GM18507 (cell line): ENCODE measurements at regions not wholly inside any gene's neighbourhood (a gene's known extent, or its start where the extent isn't known, plus 50 kb on each side); places are given as distances from the start of the nearest gene placed in this dataset.
"Not testable (repeated sequence)": the region's sequence is repeated elsewhere in the genome, so short reads cannot be mapped to it uniquely, and the experiment has no call there.

Source experiments
- DNase-seq: peaks from one replicate; pipeline ENCODE4 v3.0.0; 2011; ENCODE audit warnings: low read depth; ENCODE audit not compliant: insufficient read length; ENCODE audit errors: extremely low spot score
- FAIRE-seq: peaks from 2 replicates; lab custom pipeline; 2011; peaks lifted over from hg19 to GRCh38; lab: Jason Lieb, UNC

GRCh38 chr13:104553186-104553585, 1487.0 kb upstream of the SLC10A2 start:
- DNase-seq (no peak), FAIRE-seq (no peak)

- DNase-seq (no peak), FAIRE-seq (no peak)
Measured at GRCh38 chr13:104534847-104535246, 1468.6 kb upstream of the SLC10A2 start.

DNA sequence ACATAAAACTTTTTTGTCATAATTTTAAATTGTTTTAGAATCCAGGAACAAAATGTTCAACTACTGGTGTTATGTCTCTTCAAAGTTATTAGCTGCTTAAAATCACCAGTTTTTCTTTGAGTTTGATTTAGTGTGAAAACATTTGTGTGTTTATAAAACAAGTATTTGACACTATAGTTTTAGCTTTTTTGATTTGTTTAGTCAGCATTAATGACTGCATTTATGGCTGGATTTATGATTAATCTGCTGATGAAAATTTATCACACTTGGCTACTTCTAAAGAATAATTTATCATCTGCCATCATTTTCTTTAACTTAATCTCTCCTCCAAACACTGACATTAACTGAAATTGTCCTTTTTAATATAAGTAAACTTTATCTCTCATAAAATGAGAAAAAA, 1465.9 kb upstream of the SLC10A2 start:
- DNase-seq (no peak), FAIRE-seq (no peak)

DNA sequence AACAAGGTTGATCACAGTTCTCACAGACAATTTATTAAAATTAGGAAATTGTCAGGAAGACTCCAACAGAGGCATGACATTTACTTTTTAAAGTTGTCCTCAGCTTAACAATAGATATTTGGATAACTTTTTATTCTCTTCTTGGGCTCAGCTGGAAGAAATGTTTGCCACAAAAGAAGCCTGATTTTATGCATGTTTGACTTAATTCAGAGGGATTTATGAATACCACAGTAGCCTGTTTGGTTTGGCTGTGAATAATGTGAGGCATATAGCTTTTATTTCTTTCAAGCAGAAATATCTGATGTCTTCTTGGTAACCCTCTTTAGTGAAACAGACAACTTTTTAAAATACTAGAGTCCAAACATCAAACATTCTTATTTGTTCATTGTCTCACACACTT, 1464.5 kb upstream of the SLC10A2 start:
- no peak for DNase-seq
- no peak for FAIRE-seq

DNA sequence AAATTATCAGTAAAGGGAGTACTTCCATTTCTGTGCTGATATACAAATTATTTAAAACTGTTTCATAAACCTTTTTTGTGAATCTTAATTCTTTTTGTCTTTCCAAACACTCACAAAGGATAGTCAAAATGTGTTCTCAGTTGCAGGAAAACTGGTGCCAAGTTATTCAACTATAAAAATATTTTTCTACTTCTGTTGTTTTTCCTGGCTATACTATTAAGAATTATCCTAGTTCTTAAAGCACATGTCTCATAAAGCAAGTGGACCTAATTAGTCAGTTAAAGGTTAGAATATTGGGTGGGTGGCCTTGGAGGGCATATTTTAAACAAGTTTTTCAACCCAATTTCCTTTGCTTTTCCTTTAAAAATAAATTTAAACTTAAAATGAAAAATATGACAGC, 1460.3 kb upstream of the SLC10A2 start:
- no peak for FAIRE-seq
- no peak for DNase-seq

DNA sequence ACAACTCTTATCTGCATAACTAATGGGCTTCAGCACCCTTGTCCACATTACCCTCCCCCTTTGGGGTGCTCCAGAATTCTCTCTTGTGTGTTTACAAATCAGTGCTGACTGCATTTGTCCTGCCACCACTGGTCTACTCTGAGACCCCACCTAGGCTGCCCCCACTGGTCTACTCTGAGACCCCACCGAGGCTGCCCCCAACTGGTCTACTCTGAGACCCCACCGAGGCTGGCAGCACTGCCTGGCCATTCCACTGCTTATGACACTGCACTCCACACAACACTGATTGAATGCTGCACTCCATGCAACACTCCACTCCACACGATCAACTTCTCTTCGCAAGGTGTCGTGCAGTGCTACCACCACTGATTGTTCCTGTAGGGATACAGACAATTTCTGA, 1459.2 kb upstream of the SLC10A2 start:
- DNase-seq (no peak), FAIRE-seq (no peak)

GRCh38 chr13:104522235-104523072, 1456.2 kb upstream of the SLC10A2 start:
- no peak for FAIRE-seq
- no peak for DNase-seq

DNA sequence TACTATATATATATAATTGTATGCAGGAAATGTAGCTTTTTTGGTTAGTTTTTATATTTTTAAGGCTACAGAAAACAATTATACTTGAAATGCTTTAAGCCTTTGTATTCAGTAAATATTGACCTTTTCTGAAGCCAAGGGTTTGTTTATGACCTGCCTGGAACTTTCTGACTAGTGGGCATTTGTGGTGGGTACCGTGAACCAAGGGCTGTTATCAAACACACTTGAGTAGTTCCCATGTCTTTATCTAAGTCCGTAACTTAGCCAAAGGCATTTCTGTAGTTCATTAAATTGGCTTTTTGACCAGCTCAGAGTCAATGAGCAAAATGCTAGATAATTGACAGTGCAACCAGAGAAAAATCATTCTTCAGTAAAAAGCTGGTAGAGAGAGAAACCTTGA, 1444.2 kb upstream of the SLC10A2 start:
- FAIRE-seq, result no peak
- DNase-seq, result no peak

- DNase-seq, FAIRE-seq: not testable (repeated sequence)
Measured at GRCh38 chr13:104493502-104493901, 1427.3 kb upstream of the SLC10A2 start.

DNA sequence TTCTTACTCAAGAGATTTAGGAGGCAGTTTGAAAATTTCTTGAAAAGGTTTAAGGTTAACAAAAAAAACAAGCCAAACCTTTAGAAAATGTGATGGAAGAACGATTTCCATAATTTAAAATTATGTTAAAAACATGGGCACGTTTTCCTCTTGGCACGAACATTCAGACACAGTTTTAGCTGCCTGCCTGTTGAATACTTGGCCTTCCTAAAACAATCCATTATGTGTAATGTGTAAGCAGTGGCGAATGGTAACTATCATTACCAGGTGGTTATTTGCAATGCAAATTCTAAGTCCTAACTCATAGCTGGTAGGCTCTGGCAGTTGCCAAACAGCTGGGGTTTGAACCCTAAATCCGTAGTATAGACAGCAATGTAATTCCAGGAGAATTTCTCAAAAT, 1425.7 kb upstream of the SLC10A2 start:
- FAIRE-seq, result no peak

DNA sequence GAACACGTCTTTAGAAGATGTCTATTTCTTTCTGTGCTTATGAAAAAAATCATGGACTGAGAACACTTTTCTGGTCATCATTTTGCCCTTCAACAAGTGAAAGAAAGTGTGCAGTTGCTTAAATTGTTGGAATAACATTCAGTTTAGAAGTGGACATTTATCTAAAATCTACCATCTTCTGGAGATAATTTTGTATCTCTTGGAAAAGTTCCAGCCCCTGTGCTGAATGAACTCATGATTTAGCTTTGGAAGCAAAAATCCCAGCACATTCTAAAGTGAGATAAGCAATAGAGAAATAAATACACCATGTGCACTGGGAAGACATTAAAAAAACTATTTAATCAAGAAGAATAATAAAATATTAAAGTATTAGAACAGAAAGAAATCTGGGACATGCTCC, 1420.8 kb upstream of the SLC10A2 start:
- DNase-seq (no peak), FAIRE-seq (no peak)

More for the DNA sequence above, 1425.7 kb upstream of the SLC10A2 start:
- DNase-seq, result no peak

DNA sequence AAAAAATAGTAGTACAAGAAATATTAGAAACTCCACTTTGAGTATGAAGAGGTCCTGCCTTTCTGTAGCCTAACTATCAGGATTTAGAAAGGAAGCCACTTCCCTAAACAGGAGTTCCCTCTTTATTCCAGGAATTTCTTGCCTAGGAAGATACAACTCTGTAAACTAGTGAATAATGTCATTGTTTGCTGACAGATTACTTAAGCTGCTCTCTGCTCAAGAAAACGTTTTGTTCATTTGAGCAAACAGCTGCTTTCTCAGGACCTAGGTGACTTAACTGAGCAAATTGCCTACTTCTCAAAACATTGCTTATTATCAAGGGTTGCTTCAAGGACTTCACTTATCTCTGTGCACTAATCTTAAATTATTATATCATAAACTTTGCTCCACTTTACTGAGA, 1419.4 kb upstream of the SLC10A2 start:
- FAIRE-seq (no peak), DNase-seq (no peak)

- no peak for FAIRE-seq
- DNase-seq, result no peak
Measured at GRCh38 chr13:104483631-104484030, 1417.4 kb upstream of the SLC10A2 start.

DNA sequence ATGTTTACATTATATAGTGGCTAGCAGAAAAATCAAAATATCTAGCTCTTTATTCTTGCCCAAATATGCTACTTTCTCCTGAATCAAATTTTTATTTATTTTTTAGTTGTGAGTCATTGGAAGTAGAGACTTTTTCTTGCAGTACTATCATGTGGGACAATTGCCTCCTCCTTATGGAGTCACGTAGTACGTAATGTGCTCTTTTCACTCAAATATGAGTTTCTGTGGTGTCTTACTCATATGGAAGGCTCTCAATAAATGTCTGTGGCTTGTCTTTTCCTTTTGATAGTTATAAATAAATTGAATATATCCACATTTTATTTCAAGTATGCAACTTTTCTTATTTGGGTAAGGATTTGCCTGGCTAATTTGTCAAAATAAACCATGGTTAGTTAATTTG, 1411.0 kb upstream of the SLC10A2 start:
- no peak for FAIRE-seq

DNA sequence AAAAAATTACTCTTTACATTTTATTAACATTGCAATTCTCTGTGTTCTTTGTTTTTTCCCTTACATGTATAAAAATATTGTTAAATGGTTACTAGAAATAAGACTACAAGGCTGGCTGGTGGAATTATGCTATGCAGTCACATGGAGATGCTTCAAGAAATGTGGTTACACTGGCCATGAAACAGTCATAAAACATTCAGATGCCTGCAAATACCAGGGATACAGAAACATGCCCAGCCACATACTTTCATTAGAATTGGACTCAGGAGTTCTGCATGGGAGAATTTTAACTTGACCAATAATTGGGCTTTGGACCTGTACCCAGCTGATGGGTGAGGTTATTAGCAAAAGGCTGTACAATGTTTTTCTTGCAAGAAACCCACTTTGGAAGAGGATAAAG, 1407.7 kb upstream of the SLC10A2 start:
- FAIRE-seq (no peak), DNase-seq (no peak)

More for the DNA sequence above, 1411.0 kb upstream of the SLC10A2 start:
- no peak for DNase-seq

GRCh38 chr13:104466016-104466415, 1399.8 kb upstream of the SLC10A2 start:
- FAIRE-seq (no peak), DNase-seq (no peak)

DNA sequence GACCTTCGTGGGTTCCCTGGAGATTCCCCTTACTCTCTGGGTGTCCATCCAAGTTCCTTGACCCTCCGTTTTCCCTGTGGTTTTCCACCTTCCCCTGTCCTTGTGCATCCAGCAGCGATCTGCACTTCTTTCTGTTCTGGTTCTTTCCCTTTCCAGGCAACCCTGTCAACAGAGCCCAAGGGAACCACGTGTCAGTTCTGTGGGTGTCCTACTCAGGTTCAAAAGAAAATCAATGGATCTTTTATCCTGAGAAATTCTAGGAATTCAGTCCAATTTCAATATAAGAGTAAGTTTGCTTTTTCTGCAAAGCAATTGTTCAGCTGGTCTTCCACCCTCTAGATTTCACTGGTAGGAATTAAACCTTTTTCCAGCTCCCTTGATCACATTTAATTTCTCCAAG, 1394.8 kb upstream of the SLC10A2 start:
- FAIRE-seq (no peak), DNase-seq (no peak)

GRCh38 chr13:104460554-104460953, 1394.3 kb upstream of the SLC10A2 start:
- FAIRE-seq (no peak), DNase-seq (no peak)

DNA sequence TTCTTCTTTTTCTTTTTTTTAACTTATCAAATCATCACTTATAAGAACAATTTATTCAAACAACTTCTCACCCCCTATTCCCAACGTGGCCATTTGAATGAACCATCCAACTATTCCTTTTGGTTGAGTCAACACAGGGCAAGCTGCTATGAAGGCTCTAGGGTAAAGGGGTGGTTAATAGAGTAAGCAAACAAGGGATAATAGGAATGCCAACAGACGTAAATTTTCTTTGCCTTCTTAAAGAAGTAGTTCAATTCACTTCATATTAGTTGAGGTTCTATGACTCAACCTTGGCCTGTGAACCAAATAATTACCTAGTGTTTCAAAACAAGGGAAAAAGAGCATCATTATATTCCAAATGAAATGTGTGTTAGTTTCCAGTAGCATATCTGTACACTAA, 1383.8 kb upstream of the SLC10A2 start:
- DNase-seq, result no peak
- no peak for FAIRE-seq

DNA sequence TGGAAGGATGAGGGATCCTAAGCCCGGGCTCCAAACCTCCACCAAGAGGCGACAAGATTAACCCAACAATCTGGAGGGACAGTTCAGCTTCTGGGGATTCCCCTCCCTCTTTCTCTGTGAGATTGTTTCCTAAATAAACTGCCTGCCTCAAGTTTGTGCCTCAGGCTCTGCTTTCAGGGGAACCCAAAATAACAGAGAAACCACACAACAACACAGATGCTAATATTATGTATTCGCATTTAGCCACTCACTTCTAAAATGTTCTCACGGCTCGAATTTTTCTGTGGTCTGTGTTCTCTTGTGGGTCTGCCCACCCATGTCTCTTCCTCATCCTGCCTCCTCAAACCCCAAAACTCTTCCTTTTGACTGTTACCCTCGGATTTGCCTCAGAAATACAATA, 1381.1 kb upstream of the SLC10A2 start:
- FAIRE-seq (no peak), DNase-seq (no peak)

DNA sequence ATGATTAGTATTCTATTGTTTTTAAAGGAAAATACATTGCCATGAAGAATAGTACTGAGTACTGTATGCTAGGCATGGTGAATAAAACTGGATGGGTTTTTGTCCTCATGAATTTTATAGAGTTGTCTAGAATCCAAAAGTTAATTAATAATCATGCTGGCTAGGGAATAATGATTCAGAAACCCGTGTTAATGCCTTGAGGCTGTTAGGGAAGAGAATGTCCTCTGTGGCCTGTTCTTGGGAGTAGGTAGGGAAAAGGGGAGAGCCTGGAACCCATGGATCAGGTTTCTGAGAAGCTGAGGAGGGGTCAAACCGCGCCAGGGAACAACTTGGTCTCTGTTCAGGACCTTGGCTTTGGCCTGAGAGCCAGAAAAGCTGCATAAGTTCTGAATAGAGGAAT, 1376.3 kb upstream of the SLC10A2 start:
- no peak for DNase-seq
- FAIRE-seq, result no peak

GRCh38 chr13:104436555-104436954, 1370.3 kb upstream of the SLC10A2 start:
- DNase-seq, result no peak
- no peak for FAIRE-seq
